LNCaP clone FGC (cell line): ENCODE measurements at regions not wholly inside any gene's neighbourhood (a gene's known extent, or its start where the extent isn't known, plus 50 kb on each side); places are given as distances from the start of the nearest gene placed in this dataset.
A peak's percentile ranks its signal among the peaks of the same experiment; 100 is the strongest.

ENCODE experiments used
- DNase-seq: peaks from one replicate; pipeline ENCODE4 v3.0.0-alpha.2; 2011; ENCODE audit warnings: low read depth
- H3K4me3 ChIP-seq: 2 replicates; pipeline ENCODE4 v1.5.1; 2011; ENCODE audit warnings: mild to moderate bottlenecking, low read depth, low read length, control low read depth
- CTCF ChIP-seq: IDR thresholded peaks from 2 replicates; pipeline ENCODE4 v1.5.1; 2012; ENCODE audit warnings: mild to moderate bottlenecking; ENCODE audit not compliant: control insufficient read depth, insufficient read depth; ENCODE audit errors: extremely low read depth

DNA sequence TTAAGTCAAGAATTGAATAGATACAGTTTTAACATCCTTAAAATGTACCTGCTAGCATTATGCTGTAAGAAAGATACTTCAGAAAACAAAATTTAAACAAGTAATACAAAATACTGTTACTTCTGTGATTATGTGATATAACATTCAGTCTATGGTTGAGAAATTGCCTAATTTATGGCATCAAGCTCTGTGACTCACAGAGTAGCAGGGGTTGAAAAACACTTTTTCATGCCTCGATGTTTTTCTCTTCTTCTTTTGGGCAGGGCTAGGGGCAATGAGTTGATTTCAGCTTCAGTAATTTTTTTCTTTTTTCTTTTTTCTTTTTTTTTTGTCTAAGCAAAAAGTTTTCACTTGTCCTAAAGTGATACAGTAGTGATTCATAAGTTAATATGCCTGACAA is 209.2 kb downstream of the MBL2 start:
- H3K4me3 ChIP-seq: no peak overlapping the region
- DNase-seq: no peak
- no peak for TF ChIP-seq CTCF

DNA sequence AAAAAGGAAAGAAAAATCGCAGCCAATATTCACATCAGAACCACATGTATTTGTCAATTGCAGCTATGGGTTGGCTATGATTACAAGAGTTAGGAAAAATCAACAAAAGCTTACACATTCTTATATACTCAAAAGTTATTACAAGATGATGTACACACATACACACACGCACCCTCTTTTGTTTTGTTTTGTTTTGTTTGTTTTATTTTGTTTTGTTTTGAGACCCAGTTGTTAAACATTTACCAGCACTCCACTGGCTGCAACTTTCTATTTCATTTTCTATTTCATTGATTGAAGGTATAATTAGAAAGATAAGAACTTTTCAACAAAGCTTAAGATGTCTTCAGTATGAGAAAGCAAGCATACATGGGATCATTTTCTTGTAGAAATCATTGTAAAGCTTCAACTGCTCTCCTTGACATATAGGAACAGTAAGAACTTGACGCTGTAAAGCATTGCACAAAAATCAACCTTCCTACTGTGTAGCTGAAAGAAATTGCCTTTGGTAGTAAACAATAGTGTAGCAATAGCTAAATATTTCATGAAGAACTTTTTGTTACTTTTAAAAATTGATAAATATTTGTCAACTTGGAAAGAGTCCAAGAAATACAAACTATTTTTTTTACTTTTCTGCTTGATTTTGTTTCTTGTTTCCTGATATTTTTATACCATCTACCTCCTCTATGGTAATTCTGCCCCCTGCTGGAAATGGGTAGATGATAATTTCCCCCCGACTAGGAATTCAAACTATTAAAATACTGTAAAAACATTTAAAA is 205.9 kb downstream of the MBL2 start:
- DNase-seq: peak; percentile 25
- H3K4me3 ChIP-seq: peak overlapping the region; percentile 2; the same call in 1 of the 2 replicates
- peak; percentile 60 for TF ChIP-seq CTCF

- no peak for TF ChIP-seq CTCF
These were observed 205.4 kb downstream of the MBL2 start for GRCh38 chr10:52567247-52567580.

GRCh38 chr10:52568309-52568708 is 204.3 kb downstream of the MBL2 start:
- TF ChIP-seq CTCF: no peak
- no peak for DNase-seq
- no peak overlapping the region for H3K4me3 ChIP-seq

More at GRCh38 chr10:52567247-52567580, 205.4 kb downstream of the MBL2 start:
- no peak for DNase-seq
- no peak overlapping the region for H3K4me3 ChIP-seq

DNA sequence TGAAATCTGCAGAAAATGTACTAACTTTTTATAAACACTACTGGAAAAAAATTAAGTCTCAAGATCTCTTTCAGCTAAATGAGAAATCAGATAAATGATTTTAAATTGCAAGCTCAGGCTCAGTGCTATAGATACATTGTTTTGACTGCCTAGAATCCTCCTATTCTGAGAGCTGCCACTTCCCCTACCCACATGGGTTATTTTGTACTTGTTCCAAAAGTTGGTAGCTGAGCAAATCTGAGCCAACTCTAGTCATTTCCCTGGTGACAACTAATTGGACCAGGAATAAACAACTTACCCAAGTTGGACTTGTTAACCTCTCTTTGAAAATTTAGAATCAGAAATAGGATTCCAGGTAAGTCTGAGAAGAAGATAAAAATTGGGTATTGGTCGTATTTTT is 202.1 kb downstream of the MBL2 start:
- H3K4me3 ChIP-seq: no peak overlapping the region
- no peak for DNase-seq
- no peak for TF ChIP-seq CTCF

- TF ChIP-seq CTCF: no peak
- no peak for DNase-seq
- no peak overlapping the region for H3K4me3 ChIP-seq
These were observed 201.6 kb downstream of the MBL2 start for GRCh38 chr10:52571018-52571417.
